NT2/D1 (cell line): ENCODE measurements at regions not wholly inside any gene's neighbourhood (a gene's known extent, or its start where the extent isn't known, plus 50 kb on each side); places are given as distances from the start of the nearest gene placed in this dataset.

Source experiments
- DNase-seq: peaks from one replicate; pipeline ENCODE4 v3.0.0-alpha.2; 2011; ENCODE audit warnings: low read depth, low spot score
- H3K27me3 ChIP-seq: 2 replicates; pipeline ENCODE4 v1.6.0; 2011; ENCODE audit warnings: mild to moderate bottlenecking; ENCODE audit not compliant: insufficient read length, insufficient read depth
- H3K36me3 ChIP-seq: 2 replicates; pipeline ENCODE4 v1.6.1; 2011; ENCODE audit warnings: mild to moderate bottlenecking, low read length, mixed read lengths; ENCODE audit not compliant: insufficient read depth, insufficient read length
- H3K4me1 ChIP-seq: 2 replicates; pipeline ENCODE4 v1.5.1; 2011; ENCODE audit not compliant: insufficient read depth, insufficient read length
- H3K4me3 ChIP-seq: 2 replicates; pipeline ENCODE4 v1.5.1; 2011; ENCODE audit warnings: low read depth; ENCODE audit not compliant: insufficient read length
- H3K9ac ChIP-seq: 2 replicates; pipeline ENCODE4 v1.6.0; 2011; ENCODE audit warnings: low read depth; ENCODE audit not compliant: insufficient read length
- H3K9me3 ChIP-seq: 2 replicates; pipeline ENCODE4 v1.5.1; 2011; ENCODE audit warnings: mild to moderate bottlenecking, low read length; ENCODE audit not compliant: insufficient read depth
- SUZ12 ChIP-seq: IDR thresholded peaks from 2 replicates; pipeline ENCODE4 v1.6.1; 2011; ENCODE audit not compliant: insufficient read length, insufficient read depth; ENCODE audit errors: extremely low read depth
- YY1 ChIP-seq: IDR thresholded peaks from 2 replicates; pipeline ENCODE4 v1.6.1; 2011; ENCODE audit not compliant: insufficient read length, insufficient read depth
- ZNF274 ChIP-seq: IDR thresholded peaks from 2 replicates; pipeline ENCODE4 v1.6.1; 2011; ENCODE audit warnings: mild to moderate bottlenecking, low read depth, low read length

DNA sequence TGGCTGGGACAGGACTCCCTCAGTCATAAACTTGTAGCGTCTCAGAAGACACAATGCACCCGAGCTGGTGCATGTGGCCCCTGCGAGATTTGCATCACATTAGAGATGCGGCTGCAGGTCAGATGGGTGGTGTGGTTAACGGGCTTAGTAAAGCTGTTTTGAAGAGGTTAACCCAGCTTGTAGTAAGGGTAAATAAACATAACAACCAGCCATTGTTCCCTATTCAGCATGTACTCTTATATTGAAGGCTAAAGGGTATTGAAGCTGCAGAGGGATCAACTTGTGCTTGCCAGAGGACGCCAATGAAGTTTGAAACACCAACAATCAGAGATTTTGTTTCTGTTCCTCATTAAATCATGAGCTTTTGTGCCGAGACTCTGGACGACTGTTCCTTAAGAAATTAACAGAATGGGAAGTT lies 79.4 kb downstream of the ZIC5 start:
- TF ChIP-seq YY1 (no peak), SUZ12 (no peak), ZNF274 (no peak)
- H3K36me3 ChIP-seq = no peaks in the 10 kb centered on the region
- H3K4me3 ChIP-seq = no peak overlapping the region
- H3K4me1 ChIP-seq = peaks cover 12% of the 10 kb centered on the region
- no peak overlapping the region for H3K9ac ChIP-seq
- peak; percentile 90 for DNase-seq
- no peaks in the 10 kb centered on the region for H3K9me3 ChIP-seq
- peaks cover 11% of the 10 kb centered on the region for H3K27me3 ChIP-seq

DNA sequence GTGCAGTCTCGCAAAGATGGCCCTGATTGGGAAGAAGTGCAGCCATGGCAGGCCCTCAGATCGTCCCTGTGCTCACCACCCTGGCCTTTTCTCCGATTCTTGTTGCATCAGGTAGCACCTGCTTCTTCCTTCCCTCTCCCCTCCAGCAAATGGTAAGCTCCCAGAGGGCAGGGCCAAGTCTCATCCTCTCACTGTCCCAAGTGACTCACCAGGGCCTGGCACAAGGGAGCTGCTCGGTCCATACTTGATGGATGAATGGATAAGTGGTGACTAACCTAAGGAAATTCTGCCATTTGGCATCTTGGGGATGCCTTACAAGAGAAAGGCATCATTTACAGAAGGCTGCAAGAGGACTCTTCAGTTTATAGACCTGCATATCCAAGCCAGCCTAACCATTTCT lies 84.9 kb downstream of the ZIC5 start:
- DNase-seq = no peak
- TF ChIP-seq ZNF274 (no peak), YY1 (no peak), SUZ12 (no peak)
- no peaks in the 10 kb centered on the region for H3K36me3 ChIP-seq

DNA sequence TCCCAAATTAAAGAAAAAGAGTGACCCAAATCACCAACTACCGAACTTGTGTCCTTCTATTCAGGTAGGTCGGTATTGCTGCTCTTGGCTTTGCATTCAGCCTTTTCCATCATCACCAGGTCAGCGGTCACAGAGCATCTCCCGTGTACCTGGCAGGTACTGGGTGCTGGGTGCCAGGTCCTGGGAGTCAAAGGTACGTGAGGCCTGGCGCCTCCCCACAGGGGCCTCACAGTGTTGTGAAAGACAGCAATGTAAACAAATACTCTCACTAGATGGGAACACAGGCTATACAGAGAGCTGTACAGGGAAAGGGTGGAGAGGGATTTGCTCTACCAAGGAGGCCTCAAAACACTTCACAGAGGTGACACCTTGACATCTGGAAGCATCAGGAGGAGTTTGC lies 86.7 kb downstream of the ZIC5 start:
- Histone ChIP-seq H3K4me1 (no peaks in the 10 kb centered on the region), H3K27me3 (no peaks in the 10 kb centered on the region), H3K9me3 (no peaks in the 10 kb centered on the region), H3K4me3 (no peak overlapping the region), H3K36me3 (no peaks in the 10 kb centered on the region), H3K9ac (no peak overlapping the region)
- DNase-seq = no peak
- TF ChIP-seq SUZ12 (no peak), YY1 (no peak), ZNF274 (no peak)

More for the DNA sequence above, 84.9 kb downstream of the ZIC5 start:
- H3K4me3 ChIP-seq = no peak overlapping the region
- peaks cover 4% of the 10 kb centered on the region for H3K27me3 ChIP-seq
- no peaks in the 10 kb centered on the region for H3K4me1 ChIP-seq
- H3K9me3 ChIP-seq = no peaks in the 10 kb centered on the region
- no peak overlapping the region for H3K9ac ChIP-seq

- Histone ChIP-seq H3K27me3 (no peaks in the 10 kb centered on the region), H3K36me3 (no peaks in the 10 kb centered on the region), H3K9ac (no peak overlapping the region), H3K4me3 (no peak overlapping the region), H3K9me3 (no peaks in the 10 kb centered on the region), H3K4me1 (no peaks in the 10 kb centered on the region)
- TF ChIP-seq SUZ12 = no peak
- TF ChIP-seq ZNF274 = no peak
- TF ChIP-seq YY1 = no peak
- no peak for DNase-seq
These were observed 87.8 kb downstream of the ZIC5 start for GRCh38 chr13:99883805-99884204.

GRCh38 chr13:99878921-99879610 lies 92.5 kb downstream of the ZIC5 start:
- no peak overlapping the region for H3K4me3 ChIP-seq
- H3K36me3 ChIP-seq = no peaks in the 10 kb centered on the region
- no peaks in the 10 kb centered on the region for H3K27me3 ChIP-seq
- no peak overlapping the region for H3K9ac ChIP-seq
- no peaks in the 10 kb centered on the region for H3K9me3 ChIP-seq
- H3K4me1 ChIP-seq = no peaks in the 10 kb centered on the region
- no peak for DNase-seq
- TF ChIP-seq YY1 = no peak
- no peak for TF ChIP-seq ZNF274

DNA sequence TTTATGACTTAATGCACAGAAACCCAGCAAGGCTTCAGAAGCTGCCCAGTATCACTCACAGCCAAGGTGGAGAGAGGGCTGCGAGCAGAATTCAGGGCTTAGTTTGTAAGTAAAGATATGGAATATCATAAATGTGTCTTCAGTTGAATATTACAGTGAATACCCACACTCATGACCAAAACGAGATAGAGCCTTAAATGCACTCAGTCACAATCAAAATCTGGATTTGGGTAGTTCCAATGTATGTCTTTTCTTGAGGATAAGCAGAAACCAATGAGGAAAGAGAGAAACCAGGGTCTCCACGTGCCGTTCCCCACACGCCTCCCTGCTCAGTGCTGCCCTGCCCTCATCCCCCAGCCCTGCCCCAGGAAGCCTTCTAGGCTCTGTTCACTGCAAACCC lies 94.9 kb downstream of the ZIC5 start:
- Histone ChIP-seq H3K36me3 (no peaks in the 10 kb centered on the region), H3K9me3 (no peaks in the 10 kb centered on the region), H3K4me3 (no peak overlapping the region), H3K4me1 (no peaks in the 10 kb centered on the region), H3K9ac (no peak overlapping the region), H3K27me3 (no peaks in the 10 kb centered on the region)
- TF ChIP-seq ZNF274 (no peak), SUZ12 (no peak), YY1 (no peak)
- no peak for DNase-seq

DNA sequence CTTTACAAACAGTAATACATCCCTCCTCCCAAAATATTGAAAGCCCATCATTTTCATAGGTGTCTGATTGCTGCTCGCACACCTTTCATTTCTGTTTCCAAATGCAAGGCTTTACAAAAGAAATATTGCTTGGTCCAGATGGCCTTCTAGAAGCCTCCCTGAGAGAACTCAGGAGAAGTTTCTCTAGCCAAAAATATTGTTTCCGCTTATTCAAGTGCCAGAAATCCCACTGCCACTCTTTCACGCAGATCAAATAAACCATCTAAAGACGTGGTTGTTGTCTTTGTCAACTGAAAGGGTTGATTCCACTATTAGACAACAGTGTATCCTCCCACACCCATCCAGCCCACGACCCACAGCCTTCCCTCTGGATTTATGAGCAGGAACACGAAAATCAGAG lies 96.2 kb downstream of the ZIC5 start:
- no peaks in the 10 kb centered on the region for H3K27me3 ChIP-seq
- no peak overlapping the region for H3K9ac ChIP-seq
- H3K36me3 ChIP-seq = no peaks in the 10 kb centered on the region
- TF ChIP-seq YY1 = no peak
- no peak for TF ChIP-seq ZNF274
- no peak for TF ChIP-seq SUZ12
- H3K9me3 ChIP-seq = no peaks in the 10 kb centered on the region
- DNase-seq = no peak
- H3K4me3 ChIP-seq = no peak overlapping the region
- H3K4me1 ChIP-seq = no peaks in the 10 kb centered on the region
